BJ (cell line): ENCODE measurements at regions not wholly inside any gene's neighbourhood (a gene's known extent, or its start where the extent isn't known, plus 50 kb on each side); places are given as distances from the start of the nearest gene placed in this dataset.
A peak's percentile ranks its signal among the peaks of the same experiment; 100 is the strongest.
"Not testable (repeated sequence)": the region's sequence is repeated elsewhere in the genome, so short reads cannot be mapped to it uniquely, and the experiment has no call there.

Source experiments
- CTCF ChIA-PET: fragments of 350-600 bp; formaldehyde crosslinking; extraction: SDS; loops from one replicate; lab custom pipeline; 2021; ENCODE audit warnings: antibody characterized with exemption, inconsistent platforms; lab: Yijun Ruan, JAX
- POLR2A ChIA-PET: fragments of 300-600 bp; sonication (Branson Sonifier 250); formaldehyde crosslinking; extraction: SDS; loops from one replicate; lab custom pipeline; 2021; ENCODE audit warnings: antibody characterized with exemption; lab: Charles Lee
- DNase-seq: peaks from one replicate; pipeline ENCODE4 v3.0.0-alpha.2; 2011; ENCODE audit warnings: low read depth
- H3K27me3 ChIP-seq: 2 replicates; pipeline ENCODE4 v1.6.0; 2011; ENCODE audit warnings: low read length; ENCODE audit not compliant: control insufficient read depth, insufficient read depth
- H3K36me3 ChIP-seq: 2 replicates; pipeline ENCODE4 v1.5.1; 2011; ENCODE audit warnings: low read length; ENCODE audit not compliant: control insufficient read depth, insufficient read depth
- H3K4me3 ChIP-seq: 2 replicates; pipeline ENCODE4 v1.5.1; 2011; ENCODE audit warnings: low read depth, mild to moderate bottlenecking, control low read depth, low read length
- CTCF ChIP-seq: IDR thresholded peaks from 2 replicates; pipeline ENCODE4 v1.5.1; 2011; ENCODE audit warnings: low read depth, mild to moderate bottlenecking, control low read depth, inconsistent platforms, low read length, moderate library complexity; ENCODE audit not compliant: insufficient read depth

- CTCF ChIA-PET = no interaction called here
- POLR2A ChIA-PET = no interaction called here
- H3K27me3 ChIP-seq = no peaks in the 10 kb centered on the region
- DNase-seq = no peak
- H3K4me3 ChIP-seq = no peak overlapping the region
- no peaks in the 10 kb centered on the region for H3K36me3 ChIP-seq
- no peak for TF ChIP-seq CTCF
Measured at GRCh38 chr20:53887973-53888372, 182.4 kb downstream of the BCAS1 start.

- Histone ChIP-seq H3K36me3 (no peaks in the 10 kb centered on the region), H3K27me3 (no peaks in the 10 kb centered on the region), H3K4me3 (no peak overlapping the region)
- no peak for TF ChIP-seq CTCF
- CTCF ChIA-PET = interaction anchor here (1.2 to 1.8 kb wide), 2 partner anchors 31 to 271 kb away, joined by 4 to 7 read pairs; no protein-coding TSS in a partner anchor
- DNase-seq = no peak
- POLR2A ChIA-PET = no interaction called here
Measured at GRCh38 chr20:53884859-53885541, 185.4 kb downstream of the BCAS1 start.

GRCh38 chr20:53883098-53883911 is 187.1 kb downstream of the BCAS1 start:
- DNase-seq = peak; percentile 66
- no peaks in the 10 kb centered on the region for H3K36me3 ChIP-seq
- CTCF ChIA-PET = interaction anchor here (1.0 kb wide), 1 partner anchor 32 kb away, joined by 3 read pairs; no protein-coding TSS in a partner anchor
- H3K27me3 ChIP-seq = no peaks in the 10 kb centered on the region
- POLR2A ChIA-PET = interaction anchor here (0.6 kb wide), 1 partner anchor 10 kb away, joined by 5 read pairs; no protein-coding TSS in a partner anchor
- TF ChIP-seq CTCF = no peak
- H3K4me3 ChIP-seq = no peak overlapping the region

- H3K27me3 ChIP-seq, DNase-seq, H3K4me3 ChIP-seq, POLR2A ChIA-PET, H3K36me3 ChIP-seq: not testable (repeated sequence)
- CTCF ChIA-PET = interaction anchor here (1.0 kb wide), 1 partner anchor 33 kb away, joined by 3 read pairs; no protein-coding TSS in a partner anchor
Measured at GRCh38 chr20:53882438-53882986, 187.9 kb downstream of the BCAS1 start.

GRCh38 chr20:53881362-53881761 is 189.0 kb downstream of the BCAS1 start:
- no peak for DNase-seq
- no peak for TF ChIP-seq CTCF
- no peaks in the 10 kb centered on the region for H3K36me3 ChIP-seq
- CTCF ChIA-PET = interaction anchor here (0.5 kb wide), 1 partner anchor 34 kb away, joined by 3 read pairs; no protein-coding TSS in a partner anchor
- H3K27me3 ChIP-seq = no peaks in the 10 kb centered on the region
- POLR2A ChIA-PET = no interaction called here
- H3K4me3 ChIP-seq = no peak overlapping the region
